K562 (cell line): ENCODE measurements at regions not wholly inside any gene's neighbourhood (a gene's known extent, or its start where the extent isn't known, plus 50 kb on each side); places are given as distances from the start of the nearest gene placed in this dataset.

ENCODE experiments used
- ATF1 ChIP-seq, 2 experiments: fragments of 450-650 bp in 1 of 2; IDR thresholded peaks; 2 replicates each; pipeline ENCODE4 v1.6.1; 2016; ENCODE audit warnings: missing compliant biosample characterization in 1 of 2, missing genetic modification characterization in 1 of 2
- CHD2 ChIP-seq: IDR thresholded peaks from 2 replicates; pipeline ENCODE4 v1.6.1; 2011; ENCODE audit warnings: low read depth, low read length
- FOXJ3 ChIP-seq: sonication (generic); formaldehyde crosslinking; IDR thresholded peaks from 2 replicates; pipeline ENCODE4 v1.4.0; 2020; ENCODE audit warnings: mild to moderate bottlenecking, missing genetic modification reagents
- PCBP1 ChIP-seq: fragments of 200-400 bp; formaldehyde crosslinking; IDR thresholded peaks from 2 replicates; pipeline ENCODE4 v1.6.1; 2018; ENCODE audit warnings: mild to moderate bottlenecking, low read depth, low read length; ENCODE audit not compliant: poor library complexity, severe bottlenecking
- PML ChIP-seq: IDR thresholded peaks from 2 replicates; pipeline ENCODE4 v1.6.1; 2012; ENCODE audit warnings: low read length, inconsistent platforms
- RFX5 ChIP-seq: IDR thresholded peaks from 2 replicates; pipeline ENCODE4 v1.6.1; 2011; ENCODE audit warnings: low read depth, mild to moderate bottlenecking, improper control_type of control experiment, low read length
- SAFB ChIP-seq: fragments of 200-400 bp; formaldehyde crosslinking; IDR thresholded peaks from 2 replicates; pipeline ENCODE4 v1.6.1; 2017; ENCODE audit warnings: low read depth, low read length, borderline replicate concordance
- TAF1 ChIP-seq: IDR thresholded peaks from 2 replicates; pipeline ENCODE4 v1.6.1; 2011; ENCODE audit warnings: mild to moderate bottlenecking, low read length, moderate library complexity; ENCODE audit not compliant: insufficient read depth, control insufficient read depth, severe bottlenecking; ENCODE audit errors: extremely low read depth
- TGIF2 ChIP-seq: sonication (generic); formaldehyde crosslinking; IDR thresholded peaks from 2 replicates; pipeline ENCODE4 v1.8.1; 2022; ENCODE audit warnings: mild to moderate bottlenecking, missing genetic modification reagents, moderate library complexity
- TF ChIP-seq, protein P1 (sequence below), 3 experiments: IDR thresholded peaks in 2 of 3; conservative IDR thresholded peaks in 1 of 3; 2 replicates each; pipeline ENCODE4 v1.5.1; 2011 to 2012; ENCODE audit warnings: low read length in 3 of 3, mild to moderate bottlenecking in 3 of 3, control low read depth in 2 of 3, improper control_type of control experiment in 1 of 3, inconsistent platforms in 1 of 3, low read depth in 1 of 3, mixed read lengths in 1 of 3, moderate library complexity in 1 of 3; ENCODE audit not compliant: insufficient read depth in 2 of 3
- TF ChIP-seq, protein P2 (sequence below): sonication (generic); formaldehyde crosslinking; IDR thresholded peaks from 2 replicates; pipeline ENCODE4 v1.5.0; 2020; ENCODE audit warnings: missing genetic modification reagents
- TF ChIP-seq, protein P3 (sequence below): fragments of 450-650 bp; IDR thresholded peaks from 2 replicates; pipeline ENCODE4 v1.6.1; 2016; ENCODE audit warnings: low read depth

DNA sequence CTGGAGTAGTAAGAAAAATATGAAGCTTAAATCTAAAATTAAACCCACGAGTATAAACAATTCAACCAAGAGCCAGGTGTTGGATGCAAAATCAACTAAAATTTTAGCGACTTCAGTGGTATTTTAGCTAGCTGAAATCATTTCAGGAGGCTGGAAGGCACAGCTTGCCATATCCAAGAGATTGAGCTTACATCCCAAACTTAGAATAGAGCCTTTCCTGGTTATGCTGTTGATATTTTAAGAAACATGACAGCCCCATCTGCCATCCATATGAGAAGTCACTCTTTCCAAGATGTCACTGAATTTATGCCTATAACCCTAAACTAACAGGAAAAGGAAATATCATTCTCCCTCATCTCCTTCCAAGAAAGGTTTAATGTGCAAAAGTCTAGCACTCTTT is 334.0 kb downstream of the KCNA4 start:
- no peak for TF ChIP-seq SAFB
- TF ChIP-seq CHD2, result no peak
- TF ChIP-seq, protein P1, sequence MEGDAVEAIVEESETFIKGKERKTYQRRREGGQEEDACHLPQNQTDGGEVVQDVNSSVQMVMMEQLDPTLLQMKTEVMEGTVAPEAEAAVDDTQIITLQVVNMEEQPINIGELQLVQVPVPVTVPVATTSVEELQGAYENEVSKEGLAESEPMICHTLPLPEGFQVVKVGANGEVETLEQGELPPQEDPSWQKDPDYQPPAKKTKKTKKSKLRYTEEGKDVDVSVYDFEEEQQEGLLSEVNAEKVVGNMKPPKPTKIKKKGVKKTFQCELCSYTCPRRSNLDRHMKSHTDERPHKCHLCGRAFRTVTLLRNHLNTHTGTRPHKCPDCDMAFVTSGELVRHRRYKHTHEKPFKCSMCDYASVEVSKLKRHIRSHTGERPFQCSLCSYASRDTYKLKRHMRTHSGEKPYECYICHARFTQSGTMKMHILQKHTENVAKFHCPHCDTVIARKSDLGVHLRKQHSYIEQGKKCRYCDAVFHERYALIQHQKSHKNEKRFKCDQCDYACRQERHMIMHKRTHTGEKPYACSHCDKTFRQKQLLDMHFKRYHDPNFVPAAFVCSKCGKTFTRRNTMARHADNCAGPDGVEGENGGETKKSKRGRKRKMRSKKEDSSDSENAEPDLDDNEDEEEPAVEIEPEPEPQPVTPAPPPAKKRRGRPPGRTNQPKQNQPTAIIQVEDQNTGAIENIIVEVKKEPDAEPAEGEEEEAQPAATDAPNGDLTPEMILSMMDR (IDR thresholded peaks at IDR 0.05 in 2 of 3, conservative IDR thresholded peaks at IDR 0.05 in 1 of 3; ENCODE audit: insufficient read depth in 2 of 3, low read depth in 1 of 3, low read length in 3 of 3), result no peak
- no peak for TF ChIP-seq PML
- no peak for TF ChIP-seq RFX5
- TF ChIP-seq FOXJ3, result no peak
- no peak for TF ChIP-seq PCBP1
- no peak for TF ChIP-seq ATF1 (CRISPR knock-in tag; IDR thresholded peaks at IDR 0.05)
- TF ChIP-seq ATF1 (tag; IDR thresholded peaks at IDR 0.05), result no peak
- TF ChIP-seq, protein P2, sequence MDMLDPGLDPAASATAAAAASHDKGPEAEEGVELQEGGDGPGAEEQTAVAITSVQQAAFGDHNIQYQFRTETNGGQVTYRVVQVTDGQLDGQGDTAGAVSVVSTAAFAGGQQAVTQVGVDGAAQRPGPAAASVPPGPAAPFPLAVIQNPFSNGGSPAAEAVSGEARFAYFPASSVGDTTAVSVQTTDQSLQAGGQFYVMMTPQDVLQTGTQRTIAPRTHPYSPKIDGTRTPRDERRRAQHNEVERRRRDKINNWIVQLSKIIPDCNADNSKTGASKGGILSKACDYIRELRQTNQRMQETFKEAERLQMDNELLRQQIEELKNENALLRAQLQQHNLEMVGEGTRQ (CRISPR knock-in tag), result no peak
- no peak for TF ChIP-seq TAF1
- TF ChIP-seq TGIF2 (CRISPR knock-in tag), result no peak
- TF ChIP-seq, protein P3, sequence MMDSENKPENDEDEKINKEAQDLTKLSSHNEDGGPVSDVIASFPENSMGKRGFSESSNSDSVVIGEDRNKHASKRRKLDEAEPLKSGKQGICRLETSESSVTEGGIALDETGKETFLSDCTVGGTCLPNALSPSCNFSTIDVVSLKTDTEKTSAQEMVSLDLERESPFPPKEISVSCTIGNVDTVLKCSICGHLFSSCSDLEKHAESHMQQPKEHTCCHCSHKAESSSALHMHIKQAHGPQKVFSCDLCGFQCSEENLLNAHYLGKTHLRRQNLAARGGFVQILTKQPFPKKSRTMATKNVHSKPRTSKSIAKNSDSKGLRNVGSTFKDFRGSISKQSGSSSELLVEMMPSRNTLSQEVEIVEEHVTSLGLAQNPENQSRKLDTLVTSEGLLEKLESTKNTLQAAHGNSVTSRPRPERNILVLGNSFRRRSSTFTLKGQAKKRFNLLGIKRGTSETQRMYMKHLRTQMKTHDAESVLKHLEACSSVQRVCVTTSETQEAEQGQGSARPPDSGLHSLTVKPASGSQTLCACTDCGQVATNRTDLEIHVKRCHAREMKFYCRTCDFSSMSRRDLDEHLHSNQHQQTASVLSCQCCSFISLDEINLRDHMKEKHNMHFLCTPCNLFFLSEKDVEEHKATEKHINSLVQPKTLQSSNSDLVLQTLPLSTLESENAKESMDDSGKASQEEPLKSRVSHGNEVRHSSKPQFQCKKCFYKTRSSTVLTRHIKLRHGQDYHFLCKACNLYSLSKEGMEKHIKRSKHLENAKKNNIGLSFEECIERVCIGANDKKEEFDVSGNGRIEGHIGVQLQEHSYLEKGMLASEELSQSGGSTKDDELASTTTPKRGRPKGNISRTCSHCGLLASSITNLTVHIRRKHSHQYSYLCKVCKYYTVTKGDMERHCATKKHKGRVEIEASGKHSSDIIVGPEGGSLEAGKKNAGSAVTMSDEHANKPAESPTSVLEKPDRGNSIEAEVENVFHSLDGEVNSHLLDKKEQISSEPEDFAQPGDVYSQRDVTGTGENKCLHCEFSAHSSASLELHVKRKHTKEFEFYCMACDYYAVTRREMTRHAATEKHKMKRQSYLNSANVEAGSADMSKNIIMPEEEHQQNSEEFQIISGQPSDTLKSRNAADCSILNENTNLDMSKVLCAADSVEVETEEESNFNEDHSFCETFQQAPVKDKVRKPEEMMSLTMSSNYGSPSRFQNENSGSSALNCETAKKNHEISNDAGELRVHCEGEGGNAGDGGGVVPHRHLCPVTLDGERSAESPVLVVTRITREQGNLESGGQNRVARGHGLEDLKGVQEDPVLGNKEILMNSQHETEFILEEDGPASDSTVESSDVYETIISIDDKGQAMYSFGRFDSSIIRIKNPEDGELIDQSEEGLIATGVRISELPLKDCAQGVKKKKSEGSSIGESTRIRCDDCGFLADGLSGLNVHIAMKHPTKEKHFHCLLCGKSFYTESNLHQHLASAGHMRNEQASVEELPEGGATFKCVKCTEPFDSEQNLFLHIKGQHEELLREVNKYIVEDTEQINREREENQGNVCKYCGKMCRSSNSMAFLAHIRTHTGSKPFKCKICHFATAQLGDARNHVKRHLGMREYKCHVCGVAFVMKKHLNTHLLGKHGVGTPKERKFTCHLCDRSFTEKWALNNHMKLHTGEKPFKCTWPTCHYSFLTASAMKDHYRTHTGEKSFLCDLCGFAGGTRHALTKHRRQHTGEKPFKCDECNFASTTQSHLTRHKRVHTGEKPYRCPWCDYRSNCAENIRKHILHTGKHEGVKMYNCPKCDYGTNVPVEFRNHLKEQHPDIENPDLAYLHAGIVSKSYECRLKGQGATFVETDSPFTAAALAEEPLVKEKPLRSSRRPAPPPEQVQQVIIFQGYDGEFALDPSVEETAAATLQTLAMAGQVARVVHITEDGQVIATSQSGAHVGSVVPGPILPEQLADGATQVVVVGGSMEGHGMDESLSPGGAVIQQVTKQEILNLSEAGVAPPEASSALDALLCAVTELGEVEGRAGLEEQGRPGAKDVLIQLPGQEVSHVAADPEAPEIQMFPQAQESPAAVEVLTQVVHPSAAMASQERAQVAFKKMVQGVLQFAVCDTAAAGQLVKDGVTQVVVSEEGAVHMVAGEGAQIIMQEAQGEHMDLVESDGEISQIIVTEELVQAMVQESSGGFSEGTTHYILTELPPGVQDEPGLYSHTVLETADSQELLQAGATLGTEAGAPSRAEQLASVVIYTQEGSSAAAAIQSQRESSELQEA, result no peak
